ENCODE measurements at regions not wholly inside any gene's neighbourhood (a gene's known extent, or its start where the extent isn't known, plus 50 kb on each side); places are given as distances from the start of the nearest gene placed in this dataset.

GRCh38 chr3:162200836-162201235 is 704.2 kb downstream of the OTOL1 start:
- TF ChIP-seq, protein P1, sequence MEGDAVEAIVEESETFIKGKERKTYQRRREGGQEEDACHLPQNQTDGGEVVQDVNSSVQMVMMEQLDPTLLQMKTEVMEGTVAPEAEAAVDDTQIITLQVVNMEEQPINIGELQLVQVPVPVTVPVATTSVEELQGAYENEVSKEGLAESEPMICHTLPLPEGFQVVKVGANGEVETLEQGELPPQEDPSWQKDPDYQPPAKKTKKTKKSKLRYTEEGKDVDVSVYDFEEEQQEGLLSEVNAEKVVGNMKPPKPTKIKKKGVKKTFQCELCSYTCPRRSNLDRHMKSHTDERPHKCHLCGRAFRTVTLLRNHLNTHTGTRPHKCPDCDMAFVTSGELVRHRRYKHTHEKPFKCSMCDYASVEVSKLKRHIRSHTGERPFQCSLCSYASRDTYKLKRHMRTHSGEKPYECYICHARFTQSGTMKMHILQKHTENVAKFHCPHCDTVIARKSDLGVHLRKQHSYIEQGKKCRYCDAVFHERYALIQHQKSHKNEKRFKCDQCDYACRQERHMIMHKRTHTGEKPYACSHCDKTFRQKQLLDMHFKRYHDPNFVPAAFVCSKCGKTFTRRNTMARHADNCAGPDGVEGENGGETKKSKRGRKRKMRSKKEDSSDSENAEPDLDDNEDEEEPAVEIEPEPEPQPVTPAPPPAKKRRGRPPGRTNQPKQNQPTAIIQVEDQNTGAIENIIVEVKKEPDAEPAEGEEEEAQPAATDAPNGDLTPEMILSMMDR (IDR thresholded peaks at IDR 0.05) = no peak
- TF ChIP-seq POLR2A (IDR thresholded peaks at IDR 0.05) (no peak), POLR2AphosphoS5 (IDR thresholded peaks at IDR 0.05) (no peak), EP300 (IDR thresholded peaks at IDR 0.05) (no peak)
